C4-2B (cell line): ENCODE measurements at regions not wholly inside any gene's neighbourhood (a gene's known extent, or its start where the extent isn't known, plus 50 kb on each side); places are given as distances from the start of the nearest gene placed in this dataset.
"Not testable (repeated sequence)": the region's sequence is repeated elsewhere in the genome, so short reads cannot be mapped to it uniquely, and the experiment has no call there.

Source experiments
- H3K27ac ChIP-seq: fragments of 450-650 bp; 2 replicates; pipeline ENCODE4 v1.5.1; 2017
- ZFX ChIP-seq: fragments of 450-650 bp; IDR thresholded peaks from 2 replicates; pipeline ENCODE4 v1.6.1; 2017
- TF ChIP-seq, protein P1 (sequence below): fragments of 450-650 bp; conservative IDR thresholded peaks from 2 replicates; pipeline ENCODE4 v1.5.1; 2017; ENCODE audit warnings: mild to moderate bottlenecking

DNA sequence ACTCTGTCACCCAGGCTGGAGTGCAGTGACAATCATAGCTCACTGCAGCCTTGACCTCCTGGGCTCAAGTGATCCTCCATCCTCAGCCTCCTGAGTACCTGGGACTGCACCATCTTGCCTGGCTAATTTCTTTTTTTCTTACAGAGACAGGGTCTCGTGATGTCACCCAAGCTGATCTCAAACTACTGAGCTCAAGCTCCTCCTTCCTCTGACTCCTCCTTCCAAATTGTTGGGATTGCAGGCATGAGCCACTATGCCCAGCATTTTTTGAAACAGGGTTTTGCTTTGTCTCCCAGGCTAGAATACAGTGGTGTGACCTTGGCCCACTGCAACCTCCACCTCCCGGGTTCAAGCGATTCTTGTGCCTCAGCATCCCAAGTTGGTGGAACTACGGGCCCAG, 358.3 kb upstream of the MTNR1B start:
- no peak for TF ChIP-seq ZFX
- no peak overlapping the region for H3K27ac ChIP-seq

GRCh38 chr11:92618020-92618419, 351.4 kb upstream of the MTNR1B start:
- not testable (repeated sequence) for H3K27ac ChIP-seq

DNA sequence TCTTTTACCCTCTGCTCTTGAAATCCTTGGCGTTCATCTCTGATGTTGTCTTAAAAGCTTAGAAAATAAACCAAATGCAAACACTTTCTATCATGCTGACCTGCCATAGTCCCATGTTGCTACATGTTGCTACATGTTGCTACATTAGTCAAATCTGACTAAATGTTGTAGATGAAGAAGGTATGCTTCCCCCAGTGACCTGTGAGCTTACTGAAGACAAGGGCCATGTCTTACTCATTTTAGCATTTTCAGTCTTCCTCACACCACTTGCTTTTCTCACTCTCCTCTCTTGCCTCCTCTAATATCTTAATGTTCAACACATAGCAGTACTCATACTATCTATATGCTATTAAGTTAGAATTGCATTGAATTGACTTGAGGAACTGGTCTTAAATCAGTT, 346.4 kb upstream of the MTNR1B start:
- TF ChIP-seq, protein P1, sequence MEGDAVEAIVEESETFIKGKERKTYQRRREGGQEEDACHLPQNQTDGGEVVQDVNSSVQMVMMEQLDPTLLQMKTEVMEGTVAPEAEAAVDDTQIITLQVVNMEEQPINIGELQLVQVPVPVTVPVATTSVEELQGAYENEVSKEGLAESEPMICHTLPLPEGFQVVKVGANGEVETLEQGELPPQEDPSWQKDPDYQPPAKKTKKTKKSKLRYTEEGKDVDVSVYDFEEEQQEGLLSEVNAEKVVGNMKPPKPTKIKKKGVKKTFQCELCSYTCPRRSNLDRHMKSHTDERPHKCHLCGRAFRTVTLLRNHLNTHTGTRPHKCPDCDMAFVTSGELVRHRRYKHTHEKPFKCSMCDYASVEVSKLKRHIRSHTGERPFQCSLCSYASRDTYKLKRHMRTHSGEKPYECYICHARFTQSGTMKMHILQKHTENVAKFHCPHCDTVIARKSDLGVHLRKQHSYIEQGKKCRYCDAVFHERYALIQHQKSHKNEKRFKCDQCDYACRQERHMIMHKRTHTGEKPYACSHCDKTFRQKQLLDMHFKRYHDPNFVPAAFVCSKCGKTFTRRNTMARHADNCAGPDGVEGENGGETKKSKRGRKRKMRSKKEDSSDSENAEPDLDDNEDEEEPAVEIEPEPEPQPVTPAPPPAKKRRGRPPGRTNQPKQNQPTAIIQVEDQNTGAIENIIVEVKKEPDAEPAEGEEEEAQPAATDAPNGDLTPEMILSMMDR = no peak
- TF ChIP-seq ZFX = no peak
- no peak overlapping the region for H3K27ac ChIP-seq

DNA sequence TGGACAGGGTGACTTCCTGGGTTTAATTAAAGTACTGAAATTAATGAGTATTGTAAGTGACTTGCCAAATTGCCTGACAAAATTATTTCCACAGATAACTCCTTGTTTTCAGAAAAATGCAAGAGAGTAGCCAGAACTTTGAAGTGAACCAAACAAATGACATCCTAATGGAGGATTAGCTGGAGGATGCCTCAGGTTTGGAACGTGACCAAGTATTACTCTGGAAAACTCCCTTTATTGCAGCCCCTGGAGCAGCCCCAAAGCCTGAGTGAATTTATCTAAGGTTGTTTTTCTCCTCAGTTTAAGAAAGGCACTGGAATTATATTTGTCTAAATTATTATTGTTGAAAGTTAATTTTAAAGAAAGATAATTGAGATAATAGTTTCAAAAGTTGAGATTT, 343.6 kb upstream of the MTNR1B start:
- H3K27ac ChIP-seq = no peak overlapping the region
- TF ChIP-seq, protein P1 = no peak
- no peak for TF ChIP-seq ZFX

DNA sequence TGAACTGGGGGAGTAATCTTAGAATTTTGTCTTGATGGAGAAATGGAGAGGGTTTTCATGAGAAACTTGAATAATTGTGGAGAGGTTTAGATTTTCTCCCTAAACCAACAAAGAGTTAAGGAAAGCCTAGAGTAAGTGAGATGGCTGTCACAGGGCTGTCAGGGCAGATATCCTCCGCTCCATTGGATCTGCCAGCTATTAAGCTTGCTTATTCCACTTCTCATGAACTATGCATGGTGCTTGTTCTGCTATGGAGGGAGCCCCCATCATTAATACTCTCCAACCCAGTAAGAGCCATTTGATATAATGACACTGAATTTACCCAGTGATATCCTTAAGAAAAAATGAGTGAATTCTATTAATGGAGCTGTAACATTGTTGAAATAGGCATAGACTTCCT, 342.8 kb upstream of the MTNR1B start:
- H3K27ac ChIP-seq = no peak overlapping the region
- TF ChIP-seq ZFX = no peak
- TF ChIP-seq, protein P1 = no peak

- H3K27ac ChIP-seq = no peak overlapping the region
- no peak for TF ChIP-seq ZFX
- TF ChIP-seq, protein P1 = no peak
Measured at GRCh38 chr11:92627615-92628256, 341.7 kb upstream of the MTNR1B start.

DNA sequence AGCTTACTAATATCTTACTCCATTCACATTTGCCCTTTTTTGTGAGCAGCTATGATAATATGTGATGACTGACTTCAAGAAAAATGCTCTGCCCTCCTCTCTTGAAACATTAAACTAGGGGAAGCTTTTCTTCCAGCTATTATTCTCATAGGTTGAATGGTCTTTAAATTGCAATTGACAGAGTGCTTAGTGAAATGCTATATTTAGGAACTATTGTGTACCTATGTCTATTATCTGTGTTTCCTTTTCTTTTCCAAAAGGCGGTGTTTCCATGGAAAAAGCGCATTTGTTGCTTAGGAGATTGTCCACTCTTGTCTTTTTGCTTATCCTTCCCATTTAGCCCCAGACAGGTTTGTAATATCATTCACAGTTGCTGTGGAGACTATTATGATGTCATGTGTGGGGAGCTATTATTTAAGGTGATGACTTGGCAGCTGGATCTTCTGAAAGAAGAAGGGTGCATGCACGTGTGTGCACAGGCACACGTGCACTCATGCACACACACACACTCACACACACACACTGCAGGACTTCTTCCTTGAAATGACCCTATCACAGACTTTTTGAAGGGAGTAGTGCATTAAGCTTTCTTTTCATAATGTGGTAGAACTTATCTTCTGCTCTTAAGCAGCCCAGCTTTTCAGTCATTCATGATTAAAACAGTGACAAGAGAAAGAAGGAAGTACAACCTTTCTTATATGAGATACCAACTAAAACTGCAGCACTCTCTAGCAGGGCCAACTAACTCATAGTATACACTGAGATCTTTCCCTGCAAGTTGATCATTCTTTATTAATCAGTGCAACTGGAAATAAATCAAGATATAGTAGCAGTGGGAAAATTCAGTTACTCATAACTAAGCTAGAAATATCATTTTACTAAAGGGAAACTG, 340.8 kb upstream of the MTNR1B start:
- TF ChIP-seq ZFX = no peak
- TF ChIP-seq, protein P1 = no peak
- H3K27ac ChIP-seq = no peak overlapping the region

- no peak for TF ChIP-seq ZFX
- TF ChIP-seq, protein P1 = no peak
- H3K27ac ChIP-seq = no peak overlapping the region
Measured at GRCh38 chr11:92632495-92632894, 337.0 kb upstream of the MTNR1B start.
